H1 (cell line): ENCODE measurements at regions not wholly inside any gene's neighbourhood (a gene's known extent, or its start where the extent isn't known, plus 50 kb on each side); places are given as distances from the start of the nearest gene placed in this dataset.

Experiments
- CTCF ChIA-PET: fragments of 300-600 bp; sonication (Branson Sonifier 250); formaldehyde crosslinking; loops from one replicate; lab custom pipeline; 2021; ENCODE audit not compliant: partially characterized antibody; lab: Charles Lee
- POLR2A ChIA-PET: fragments of 300-600 bp; sonication (Branson Sonifier 250); formaldehyde crosslinking; loops from one replicate; lab custom pipeline; 2021; ENCODE audit warnings: inconsistent platforms; ENCODE audit not compliant: partially characterized antibody; lab: Charles Lee
- DNase-seq, 2 experiments: peaks; one replicate each; pipeline versions ENCODE4 v3.0.0 to v3.0.0-alpha.2; 2010 to 2022; ENCODE audit warnings: low spot score in 2 of 2, low read depth in 1 of 2, mixed read lengths in 1 of 2
- FAIRE-seq: peaks from 2 replicates; lab custom pipeline; 2011; peaks lifted over from hg19 to GRCh38; lab: Jason Lieb, UNC
- H2AFZ ChIP-seq: 2 replicates; pipeline ENCODE4 v1.8.1; 2012; ENCODE audit warnings: low read length, inconsistent platforms
- H2AK5ac ChIP-seq: 2 replicates; pipeline ENCODE4 v1.6.1; 2013; ENCODE audit warnings: low read depth, low read length
- H2BK120ac ChIP-seq: replicated peaks from 2 replicates; pipeline ENCODE3; 2013; ENCODE audit warnings: low read depth, low read length, inconsistent platforms
- H2BK12ac ChIP-seq: 2 replicates; pipeline ENCODE4 v1.6.1; 2013; ENCODE audit warnings: low read depth, low read length
- H2BK15ac ChIP-seq: 2 replicates; pipeline ENCODE4 v1.6.1; 2013; ENCODE audit warnings: low read length
- H2BK20ac ChIP-seq: 2 replicates; pipeline ENCODE4 v1.6.1; 2013; ENCODE audit warnings: low read length
- H2BK5ac ChIP-seq: 2 replicates; pipeline ENCODE4 v1.6.1; 2013; ENCODE audit warnings: low read depth, low read length
- H3K14ac ChIP-seq: 2 replicates; pipeline ENCODE4 v1.6.1; 2013; ENCODE audit warnings: inconsistent platforms; ENCODE audit not compliant: insufficient read length
- H3K18ac ChIP-seq: 2 replicates; pipeline ENCODE4 v1.6.1; 2013; ENCODE audit warnings: low read length; ENCODE audit errors: extremely low read depth
- H3K23ac ChIP-seq: 2 replicates; pipeline ENCODE4 v1.6.1; 2013; ENCODE audit warnings: inconsistent platforms; ENCODE audit not compliant: insufficient read length
- H3K23me2 ChIP-seq: 2 replicates; pipeline ENCODE4 v1.6.1; 2013; ENCODE audit warnings: low read depth, low read length
- H3K27ac ChIP-seq: 2 replicates; pipeline ENCODE4 v1.6.1; 2011; ENCODE audit warnings: low read depth, low read length, inconsistent platforms
- H3K27me3 ChIP-seq, 4 experiments: replicated peaks in 1 of 4; 1 replicate in 1 of 4; 2 replicates in 3 of 4; pipeline versions ENCODE4 v1.6.1 to v1.8.1; 2011 to 2013; ENCODE audit warnings: low read length in 3 of 4, mild to moderate bottlenecking in 3 of 4, inconsistent platforms in 2 of 4, mixed read lengths in 2 of 4, moderate library complexity in 1 of 4; ENCODE audit not compliant: control insufficient read depth in 3 of 4, insufficient read depth in 3 of 4; ENCODE audit errors: extremely low read depth in 1 of 4
- H3K36me3 ChIP-seq, 4 experiments: 2 replicates each; pipeline versions ENCODE4 v1.6.1 to v1.8.1; 2011 to 2013; ENCODE audit warnings: mild to moderate bottlenecking in 4 of 4, low read length in 3 of 4, moderate library complexity in 2 of 4, control low read depth in 1 of 4, inconsistent platforms in 1 of 4; ENCODE audit not compliant: insufficient read depth in 4 of 4, control insufficient read depth in 2 of 4
- H3K4ac ChIP-seq: replicated peaks from 2 replicates; pipeline ENCODE3; 2013; ENCODE audit warnings: low read length, low read depth, mixed read lengths, inconsistent platforms; ENCODE audit not compliant: insufficient read length
- H3K4me1 ChIP-seq, 4 experiments: replicated peaks in 1 of 4; 1 replicate in 1 of 4; 2 replicates in 3 of 4; pipeline versions ENCODE4 v1.6.1 to v1.8.1; 2011 to 2013; ENCODE audit warnings: low read length in 3 of 4, inconsistent platforms in 2 of 4, mixed read lengths in 1 of 4; ENCODE audit not compliant: insufficient read depth in 4 of 4, control insufficient read depth in 3 of 4
- H3K4me2 ChIP-seq, 2 experiments: 2 replicates each; pipeline versions ENCODE4 v1.6.1 to v1.8.1; 2011 to 2013; ENCODE audit warnings: low read depth in 2 of 2, low read length in 2 of 2, control low read depth in 1 of 2, inconsistent platforms in 1 of 2, mild to moderate bottlenecking in 1 of 2; ENCODE audit not compliant: insufficient read depth in 1 of 2
- H3K4me3 ChIP-seq, 4 experiments: fragments of 200-600, 300-600 bp in 1 of 4; sonication (generic), shearing (Covaris generic), sonication (Bioruptor Twin) in 1 of 4; 2 replicates each; pipeline versions ENCODE4 v1.5.1 to v1.8.1; 2011 to 2016; ENCODE audit warnings: low read length in 4 of 4, low read depth in 3 of 4, control low read depth in 2 of 4, inconsistent platforms in 2 of 4, mild to moderate bottlenecking in 2 of 4, mixed read lengths in 1 of 4, moderate library complexity in 1 of 4; ENCODE audit not compliant: insufficient read depth in 2 of 4; ENCODE audit errors: extremely low read depth in 1 of 4
- H3K56ac ChIP-seq: replicated peaks from 2 replicates; pipeline ENCODE3; 2013; ENCODE audit warnings: low read depth, mild to moderate bottlenecking, mixed read lengths, low read length, inconsistent platforms; ENCODE audit not compliant: insufficient read length
- H3K79me1 ChIP-seq: 2 replicates; pipeline ENCODE4 v1.6.1; 2013; ENCODE audit warnings: low read depth, low read length, control low read depth
- H3K79me2 ChIP-seq, 2 experiments: 2 replicates each; pipeline versions ENCODE4 v1.6.1 to v1.8.1; 2012 to 2013; ENCODE audit warnings: low read length in 2 of 2, mild to moderate bottlenecking in 2 of 2, inconsistent platforms in 1 of 2; ENCODE audit not compliant: insufficient read depth in 2 of 2, control insufficient read depth in 1 of 2
- H3K9ac ChIP-seq, 4 experiments: replicated peaks in 1 of 4; 1 replicate in 1 of 4; 2 replicates in 3 of 4; pipeline versions ENCODE4 v1.6.1 to v1.8.1; 2011 to 2013; ENCODE audit warnings: low read depth in 3 of 4, low read length in 3 of 4, control low read depth in 2 of 4, mild to moderate bottlenecking in 2 of 4, moderate library complexity in 2 of 4, inconsistent platforms in 1 of 4; ENCODE audit errors: extremely low read depth in 1 of 4
- H3K9me3 ChIP-seq, 2 experiments: 2 replicates each; pipeline versions ENCODE4 v1.6.1 to v1.8.1; 2012 to 2013; ENCODE audit warnings: mild to moderate bottlenecking in 2 of 2, moderate library complexity in 2 of 2, control low read depth in 1 of 2, inconsistent platforms in 1 of 2, low read depth in 1 of 2, low read length in 1 of 2, mixed read lengths in 1 of 2; ENCODE audit not compliant: insufficient read depth in 2 of 2
- H4K20me1 ChIP-seq, 2 experiments: replicated peaks in 1 of 2; 2 replicates each; pipeline versions ENCODE3 to v1.8.1; 2011 to 2013; ENCODE audit warnings: inconsistent platforms in 2 of 2, low read length in 2 of 2, mild to moderate bottlenecking in 1 of 2; ENCODE audit not compliant: insufficient read depth in 2 of 2, control insufficient read depth in 1 of 2
- H4K5ac ChIP-seq: 2 replicates; pipeline ENCODE4 v1.6.1; 2013; ENCODE audit warnings: low read length, low read depth, mixed read lengths, inconsistent platforms; ENCODE audit not compliant: insufficient read length
- H4K8ac ChIP-seq: 2 replicates; pipeline ENCODE4 v1.8.0; 2013; ENCODE audit warnings: mild to moderate bottlenecking, moderate library complexity, low read length, inconsistent platforms; ENCODE audit not compliant: insufficient read depth; ENCODE audit errors: extremely low read depth
- H4K91ac ChIP-seq: replicated peaks from 2 replicates; pipeline ENCODE3; 2013; ENCODE audit warnings: low read length, mixed read lengths, inconsistent platforms; ENCODE audit not compliant: insufficient read length
- CREB1 ChIP-seq: IDR thresholded peaks from 2 replicates; pipeline ENCODE4 v1.6.1; 2012; ENCODE audit warnings: inconsistent platforms
- WGBS, 2 experiments: shearing (Covaris generic) in 1 of 2; methylation state at CpG; one replicate each; pipeline versions ENCODE4 v1.1.6 to v1.1.7; 2013 to 2015; ENCODE audit warnings: low lambda C conversion rate in 2 of 2, mixed read lengths in 2 of 2, inconsistent platforms in 1 of 2, low coverage in 1 of 2, missing lambda C conversion rate in 1 of 2; ENCODE audit not compliant: insufficient replicate concordance in 2 of 2, insufficient coverage in 1 of 2, insufficient read length in 1 of 2; ENCODE audit errors: extremely low coverage in 1 of 2, missing lambda C conversion rate in 1 of 2; 5-methylcytosine and 5-hydroxymethylcytosine counted together

DNA sequence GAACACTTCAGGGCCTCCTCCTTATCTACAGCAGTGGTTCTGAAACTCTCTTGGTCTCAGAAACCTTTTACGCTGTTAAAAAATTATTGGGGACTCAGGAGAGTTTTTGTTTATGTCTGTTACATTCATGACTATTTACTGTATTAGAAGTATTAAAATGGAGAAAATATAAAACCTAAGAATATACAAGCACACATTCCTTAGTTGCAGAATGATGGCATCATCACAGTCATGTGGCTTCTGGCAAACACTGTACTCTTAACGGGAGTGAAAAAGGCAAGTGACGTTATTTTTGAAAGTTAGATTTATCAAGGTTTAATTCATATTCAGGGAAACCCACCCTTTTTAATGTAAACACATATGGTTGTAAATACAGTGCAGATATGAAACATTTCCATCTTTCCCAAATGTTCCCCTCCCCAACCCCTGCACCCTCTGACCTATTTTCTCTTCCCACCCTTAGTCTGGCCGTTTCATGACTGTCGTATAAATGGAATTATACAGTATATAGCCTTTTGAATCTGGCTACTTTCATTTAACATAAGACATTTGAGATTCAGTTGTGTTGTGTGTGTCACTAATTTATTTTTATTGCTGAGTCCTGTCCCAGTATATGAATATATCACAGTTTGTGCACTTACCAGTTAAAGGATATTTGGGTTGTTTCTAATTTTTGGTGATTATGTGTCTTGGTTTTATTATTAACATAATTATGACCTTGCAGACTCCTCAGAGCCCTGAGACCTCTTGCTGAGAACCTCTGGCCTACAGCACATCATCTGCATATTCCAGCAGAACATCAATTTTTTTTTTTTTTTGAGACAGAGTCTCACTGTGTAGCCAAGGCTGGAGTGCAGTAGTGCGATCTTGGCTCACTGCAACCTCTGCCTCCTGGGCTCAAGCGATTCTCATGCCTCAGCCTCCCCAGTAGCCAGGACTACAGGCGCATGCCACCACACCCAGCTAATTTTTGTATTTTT, 457.0 kb downstream of the PCNX1 start:
- Histone ChIP-seq H3K23ac (no peak overlapping the region), H3K9ac (no peak overlapping the region), H3K4ac (no peak overlapping the region), H2AFZ (no peak overlapping the region), H2BK120ac (no peak overlapping the region), H2AK5ac (no peak overlapping the region), H3K14ac (no peak overlapping the region), H3K23me2 (no peaks in the 10 kb centered on the region), H3K18ac (no peak overlapping the region), H4K20me1 (no peaks in the 10 kb centered on the region), H2BK5ac (no peak overlapping the region), H3K9me3 (no peaks in the 10 kb centered on the region), H3K4me2 (no peak overlapping the region), H4K8ac (no peak overlapping the region), H3K56ac (no peak overlapping the region), H4K91ac (no peak overlapping the region), H2BK12ac (no peak overlapping the region), H3K79me1 (no peaks in the 10 kb centered on the region), H3K36me3 (no peaks in the 10 kb centered on the region), H3K4me1 (peaks cover 0 to 6% (median 3%) of the 10 kb centered on the region in 4 experiments; a peak in 5 of 7 replicates), H3K27ac (no peak overlapping the region), H2BK15ac (no peak overlapping the region), H2BK20ac (no peak overlapping the region), H3K27me3 (no peaks in the 10 kb centered on the region), H3K79me2 (peaks cover 0 to 75% of the 10 kb centered on the region in 2 experiments; a peak in 3 of 4 replicates), H3K4me3 (no peak overlapping the region), H4K5ac (no peak overlapping the region)
- TF ChIP-seq CREB1: no peak
- no peak for DNase-seq
- POLR2A ChIA-PET: interaction anchor here (0.7 to 1.1 kb wide), 2 partner anchors 227 to 284 kb away, joined by 3 to 5 read pairs; no protein-coding TSS in a partner anchor
- whole genome bisulfite sequencing, 2 experiments: 96% methylated on average over 8 of the region's 8 CpGs; no CpG with 5 or more reads in 1 of the 2 experiments
- no peak for FAIRE-seq
- CTCF ChIA-PET: no interaction called here
